DOHH2 (cell line): ENCODE measurements at regions not wholly inside any gene's neighbourhood (a gene's known extent, or its start where the extent isn't known, plus 50 kb on each side); places are given as distances from the start of the nearest gene placed in this dataset.

Experiments
- H3F3A ChIP-seq: fragments of 200-600 bp; sonication (generic), shearing (Covaris generic); 2 replicates; pipeline ENCODE4 v1.6.0; 2016; ENCODE audit warnings: antibody characterized with exemption, mild to moderate bottlenecking; ENCODE audit not compliant: control insufficient read depth, insufficient read depth
- H3K27ac ChIP-seq: fragments of 200-600 bp; sonication (generic); 2 replicates; pipeline ENCODE4 v1.5.1; 2014; ENCODE audit warnings: low read depth, mild to moderate bottlenecking, low read length, moderate library complexity
- H3K27me3 ChIP-seq: fragments of 200-600 bp; sonication (generic); 2 replicates; pipeline ENCODE4 v1.6.1; 2014; ENCODE audit warnings: mild to moderate bottlenecking, low read length, mixed read lengths; ENCODE audit not compliant: control insufficient read depth
- H3K36me3 ChIP-seq: fragments of 200-600 bp; sonication (generic); 2 replicates; pipeline ENCODE4 v1.6.1; 2014; ENCODE audit warnings: mild to moderate bottlenecking, low read length, moderate library complexity, mixed read lengths; ENCODE audit not compliant: control insufficient read depth
- H3K4me1 ChIP-seq: fragments of 200-600 bp; sonication (generic); 2 replicates; pipeline ENCODE4 v1.6.1; 2014; ENCODE audit warnings: mild to moderate bottlenecking, low read length, mixed read lengths; ENCODE audit not compliant: control insufficient read depth
- H3K4me2 ChIP-seq: fragments of 200-600 bp; sonication (generic); 2 replicates; pipeline ENCODE4 v1.6.0; 2014; ENCODE audit warnings: mild to moderate bottlenecking, low read length, moderate library complexity
- H3K4me3 ChIP-seq: fragments of 200-600 bp; sonication (generic); 2 replicates; pipeline ENCODE4 v1.5.1; 2014; ENCODE audit warnings: mild to moderate bottlenecking, low read length, mixed read lengths
- H3K79me2 ChIP-seq: fragments of 200-600 bp; sonication (generic); 2 replicates; pipeline ENCODE4 v1.6.1; 2014; ENCODE audit warnings: mild to moderate bottlenecking, low read length, mixed read lengths; ENCODE audit not compliant: control insufficient read depth
- H3K9me2 ChIP-seq: fragments of 200-600 bp; sonication (generic); replicated peaks from 2 replicates; pipeline ENCODE4 v1.6.1; 2014; ENCODE audit warnings: mild to moderate bottlenecking, low read length, mixed read lengths; ENCODE audit not compliant: control insufficient read depth
- H3K9me3 ChIP-seq: fragments of 200-600 bp; sonication (generic); 2 replicates; pipeline ENCODE4 v1.6.1; 2014; ENCODE audit warnings: antibody characterized with exemption, low read length, mixed read lengths; ENCODE audit not compliant: control insufficient read depth, insufficient read depth
- H4K20me1 ChIP-seq: fragments of 200-600 bp; sonication (generic); 2 replicates; pipeline ENCODE4 v1.6.0; 2014; ENCODE audit warnings: low read depth, mild to moderate bottlenecking, antibody characterized with exemption, low read length, moderate library complexity; ENCODE audit not compliant: control insufficient read depth, insufficient read depth
- CTCF ChIP-seq: fragments of 200-600 bp; sonication (generic); IDR thresholded peaks from one replicate; pipeline ENCODE4 v1.5.1; 2014; ENCODE audit warnings: antibody characterized with exemption, mild to moderate bottlenecking, low read depth, low read length; ENCODE audit not compliant: poor library complexity, severe bottlenecking
- EZH2phosphoT487 ChIP-seq: fragments of 200-600 bp; sonication (generic); IDR thresholded peaks from 2 replicates; pipeline ENCODE4 v1.6.1; 2017; ENCODE audit warnings: borderline replicate concordance, mild to moderate bottlenecking, antibody characterized with exemption, low read length, moderate library complexity, mixed read lengths

DNA sequence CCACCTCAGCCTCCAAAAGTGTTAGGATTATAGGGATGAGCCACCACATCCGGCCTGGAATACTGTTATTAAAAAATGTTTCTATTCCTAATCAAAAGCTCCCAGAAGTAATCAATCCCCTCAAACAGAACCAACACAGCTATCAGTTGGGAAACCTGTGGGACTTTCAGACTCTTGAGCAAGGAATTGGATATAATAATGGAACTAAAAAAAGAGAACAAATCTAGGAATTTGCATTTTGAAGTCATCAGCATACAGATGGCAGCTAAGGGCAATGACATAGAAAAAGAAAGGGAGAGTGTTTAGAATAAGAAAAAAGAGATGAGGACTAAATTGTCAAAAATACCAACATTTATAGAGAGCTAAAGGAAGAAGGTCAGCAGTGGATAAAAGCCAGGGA lies 54.7 kb upstream of the AMN1 start:
- H3F3A ChIP-seq, result peaks cover 8% of the 10 kb centered on the region
- H3K79me2 ChIP-seq, result no peaks in the 10 kb centered on the region
- H3K4me2 ChIP-seq, result no peak overlapping the region
- no peak overlapping the region for H3K27ac ChIP-seq
- H3K9me3 ChIP-seq, result no peaks in the 10 kb centered on the region
- peaks cover 32% of the 10 kb centered on the region for H3K4me1 ChIP-seq
- no peak for TF ChIP-seq CTCF
- no peak for TF ChIP-seq EZH2phosphoT487
- H3K9me2 ChIP-seq, result no peaks in the 10 kb centered on the region
- H3K27me3 ChIP-seq, result no peaks in the 10 kb centered on the region
- no peaks in the 10 kb centered on the region for H3K36me3 ChIP-seq
- no peaks in the 10 kb centered on the region for H4K20me1 ChIP-seq
- no peak overlapping the region for H3K4me3 ChIP-seq

DNA sequence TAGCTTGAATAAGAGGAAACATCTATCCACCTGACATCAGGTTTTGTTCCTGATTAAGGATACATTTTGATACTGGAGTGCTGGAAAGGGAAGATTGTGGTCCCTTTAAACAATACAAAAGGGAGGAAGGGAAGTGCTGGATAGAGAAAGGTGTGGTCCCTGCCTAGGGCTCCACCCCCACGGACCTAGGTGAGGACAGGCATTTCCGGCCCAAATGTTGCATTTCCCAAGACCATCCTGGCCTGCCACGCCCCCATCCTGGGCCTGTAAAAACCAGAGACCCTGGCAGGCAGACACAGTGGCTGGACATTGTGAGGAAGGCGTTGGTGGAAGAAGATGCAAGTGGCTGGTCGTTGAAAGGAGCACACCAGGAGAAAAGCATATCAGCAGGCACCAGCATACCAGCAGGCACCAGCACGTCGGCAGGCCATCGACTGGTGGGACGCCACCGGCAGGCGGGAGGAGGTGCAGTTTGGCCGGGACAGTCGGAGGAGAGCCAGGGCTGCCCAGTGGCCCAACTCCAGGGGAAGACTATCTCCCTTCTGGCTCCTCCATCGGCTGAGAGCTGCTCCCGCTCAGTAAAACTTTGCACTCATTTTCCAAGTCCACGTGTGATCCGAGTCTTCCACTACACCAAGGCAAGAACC lies 53.2 kb upstream of the AMN1 start:
- TF ChIP-seq CTCF (no peak), EZH2phosphoT487 (no peak)
- Histone ChIP-seq H3K79me2 (no peaks in the 10 kb centered on the region), H3K36me3 (no peaks in the 10 kb centered on the region), H3K9me2 (no peaks in the 10 kb centered on the region), H3K9me3 (no peaks in the 10 kb centered on the region), H3K4me1 (peaks cover 32% of the 10 kb centered on the region), H4K20me1 (no peaks in the 10 kb centered on the region), H3K27ac (no peak overlapping the region), H3K4me3 (no peak overlapping the region), H3K4me2 (no peak overlapping the region), H3F3A (peaks cover 8% of the 10 kb centered on the region), H3K27me3 (no peaks in the 10 kb centered on the region)

- H3K9me2 ChIP-seq, result no peaks in the 10 kb centered on the region
- H3K4me2 ChIP-seq, result no peak overlapping the region
- H3K27ac ChIP-seq, result no peak overlapping the region
- TF ChIP-seq EZH2phosphoT487 (no peak), CTCF (no peak)
- H3K36me3 ChIP-seq, result no peaks in the 10 kb centered on the region
- H3K4me3 ChIP-seq, result no peak overlapping the region
- H3K79me2 ChIP-seq, result no peaks in the 10 kb centered on the region
- no peaks in the 10 kb centered on the region; the same call in 1 of the 2 replicates for H3F3A ChIP-seq
- H4K20me1 ChIP-seq, result no peaks in the 10 kb centered on the region
- peaks cover 19% of the 10 kb centered on the region for H3K4me1 ChIP-seq
- H3K9me3 ChIP-seq, result no peaks in the 10 kb centered on the region
- H3K27me3 ChIP-seq, result no peaks in the 10 kb centered on the region
These were observed 51.3 kb upstream of the AMN1 start for GRCh38 chr12:31780096-31780495.
